Stimulated activated memory B cell treated with anti-CD40 and anti-IgM and Interleukin-4, amounts not matched to agents 10 μg/mL and 1 μg/mL and 100 μg/mL, for 72 hours (primary cell): ENCODE measurements at regions not wholly inside any gene's neighbourhood (a gene's known extent, or its start where the extent isn't known, plus 50 kb on each side); places are given as distances from the start of the nearest gene placed in this dataset.

Experiments used
- ATAC-seq: fragments of 150-1000 bp; cut with Tn5 transposase; 2 replicates; pipeline ENCODE4 v1.10.0; 2021
- H3K27ac Mint-ChIP-seq: one replicate; pipeline ENCODE4 v1.8.0; 2022; ENCODE audit warnings: mild to moderate bottlenecking, mixed read lengths
- H3K27me3 Mint-ChIP-seq: one replicate; pipeline ENCODE4 v1.8.0; 2022; ENCODE audit warnings: mixed read lengths
- H3K36me3 Mint-ChIP-seq: one replicate; pipeline ENCODE4 v1.8.0; 2022; ENCODE audit warnings: mixed read lengths
- H3K4me1 Mint-ChIP-seq: one replicate; pipeline ENCODE4 v1.8.0; 2022; ENCODE audit warnings: mixed read lengths
- H3K4me3 Mint-ChIP-seq: one replicate; pipeline ENCODE4 v1.8.0; 2022; ENCODE audit warnings: mild to moderate bottlenecking, moderate library complexity, mixed read lengths
- H3K9me3 Mint-ChIP-seq: one replicate; pipeline ENCODE4 v1.8.0; 2022; ENCODE audit warnings: mixed read lengths

DNA sequence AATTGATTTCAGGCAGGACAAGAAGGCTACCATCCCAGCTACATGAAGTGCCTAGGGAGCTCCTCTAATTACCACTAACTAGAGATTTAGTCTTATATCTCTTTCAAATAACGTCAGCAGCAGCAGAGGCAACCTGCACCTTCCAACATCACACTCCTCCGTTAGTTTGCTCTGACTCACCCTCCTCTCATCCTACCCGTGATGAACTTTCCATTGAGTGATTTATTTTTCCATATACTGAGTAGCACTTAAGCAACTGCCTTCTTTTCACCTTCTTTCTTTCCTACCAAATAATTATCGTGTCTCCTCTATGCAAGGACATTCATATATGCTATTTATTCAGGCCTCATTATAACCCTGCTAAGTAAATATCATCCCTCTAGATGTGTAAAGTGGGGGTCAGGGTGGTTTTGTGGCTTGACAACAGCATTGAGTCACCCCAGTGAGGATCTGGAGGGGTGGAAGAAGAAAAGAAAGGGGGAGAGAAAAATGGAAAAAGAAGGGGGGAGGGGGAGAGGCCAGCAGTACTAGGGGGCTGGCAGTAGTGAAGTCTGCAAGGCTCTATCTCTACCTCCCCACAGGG is 64.6 kb upstream of the CAST start:
- H3K36me3 Mint-ChIP-seq = no peaks in the 10 kb centered on the region
- H3K4me3 Mint-ChIP-seq = no peak overlapping the region
- ATAC-seq = no peak
- no peaks in the 10 kb centered on the region for H3K9me3 Mint-ChIP-seq
- H3K4me1 Mint-ChIP-seq = no peaks in the 10 kb centered on the region
- peaks cover 32% of the 10 kb centered on the region for H3K27me3 Mint-ChIP-seq
- no peak overlapping the region for H3K27ac Mint-ChIP-seq

DNA sequence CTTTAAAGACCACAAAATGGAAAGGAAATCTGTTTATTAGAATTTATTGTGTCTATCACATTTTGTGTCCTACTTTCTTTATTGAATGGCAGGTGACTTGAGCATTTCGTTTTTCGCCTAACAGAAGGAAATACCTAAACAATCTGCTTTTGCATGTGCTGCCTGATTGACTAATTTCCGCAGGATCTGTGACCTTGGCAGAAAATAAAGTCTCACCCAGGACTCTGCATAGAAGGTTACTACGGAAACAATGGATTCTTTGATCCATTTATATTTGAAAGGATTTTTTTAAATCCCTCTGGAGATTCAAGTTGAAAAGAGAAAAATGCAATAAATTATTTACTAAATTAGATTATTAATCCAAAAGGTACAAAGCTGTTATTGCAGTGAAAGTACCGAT is 61.0 kb upstream of the CAST start:
- Mint-ChIP-seq H3K4me1 (no peaks in the 10 kb centered on the region), H3K27ac (no peak overlapping the region), H3K27me3 (peaks cover 9% of the 10 kb centered on the region), H3K4me3 (no peak overlapping the region), H3K36me3 (no peaks in the 10 kb centered on the region), H3K9me3 (no peaks in the 10 kb centered on the region)
- ATAC-seq = no peak

DNA sequence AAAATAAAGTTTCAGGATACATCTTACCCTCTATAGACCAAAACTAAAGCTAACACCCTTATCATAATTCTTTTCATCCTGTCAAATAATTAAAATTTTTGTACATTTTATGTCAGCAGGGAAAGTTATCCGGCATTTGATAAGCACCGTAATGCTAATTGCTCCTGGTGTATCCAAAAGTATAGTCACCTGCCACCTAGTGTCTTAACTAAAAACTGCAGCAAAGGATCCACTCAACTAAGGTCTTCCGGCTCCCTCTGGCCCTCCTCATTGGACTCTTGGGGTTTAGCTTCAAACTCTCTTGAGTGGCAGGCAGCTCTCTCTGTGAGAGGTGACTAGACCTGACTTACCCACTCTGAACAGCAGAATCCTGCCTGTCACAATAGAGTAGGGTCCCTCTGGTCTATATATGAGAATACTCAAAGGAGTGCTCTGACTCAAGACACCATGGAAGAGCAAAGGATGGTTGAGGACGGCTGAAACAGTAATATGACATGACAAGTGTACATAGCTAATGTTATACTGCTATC is 60.4 kb upstream of the CAST start:
- H3K36me3 Mint-ChIP-seq = no peaks in the 10 kb centered on the region
- no peaks in the 10 kb centered on the region for H3K9me3 Mint-ChIP-seq
- no peak overlapping the region for H3K4me3 Mint-ChIP-seq
- H3K27ac Mint-ChIP-seq = no peak overlapping the region
- H3K27me3 Mint-ChIP-seq = peaks cover 9% of the 10 kb centered on the region
- H3K4me1 Mint-ChIP-seq = no peaks in the 10 kb centered on the region
- peak; percentile 57 for ATAC-seq

DNA sequence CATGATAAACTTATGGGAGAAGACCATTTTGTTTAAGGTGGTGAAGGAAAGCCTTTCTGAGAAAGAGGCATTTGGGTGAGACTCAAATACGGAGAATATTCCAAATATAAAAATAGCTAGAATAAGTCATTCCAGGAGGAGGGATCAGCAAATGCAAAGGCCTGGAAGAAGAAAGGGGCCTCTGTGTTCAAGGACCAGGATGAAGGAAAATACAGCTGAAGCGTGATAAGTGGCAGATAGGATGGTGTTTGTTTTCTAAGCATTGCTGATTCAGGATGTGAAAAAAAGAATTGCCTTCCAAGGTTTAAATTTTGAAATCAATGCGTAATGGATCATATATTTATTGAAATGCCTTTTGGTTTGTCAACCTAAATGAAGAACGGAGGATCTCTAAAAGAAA is 59.4 kb upstream of the CAST start:
- H3K27ac Mint-ChIP-seq = no peak overlapping the region
- peaks cover 9% of the 10 kb centered on the region for H3K27me3 Mint-ChIP-seq
- H3K36me3 Mint-ChIP-seq = no peaks in the 10 kb centered on the region
- no peak for ATAC-seq
- no peak overlapping the region for H3K4me3 Mint-ChIP-seq
- no peaks in the 10 kb centered on the region for H3K4me1 Mint-ChIP-seq
- H3K9me3 Mint-ChIP-seq = no peaks in the 10 kb centered on the region

DNA sequence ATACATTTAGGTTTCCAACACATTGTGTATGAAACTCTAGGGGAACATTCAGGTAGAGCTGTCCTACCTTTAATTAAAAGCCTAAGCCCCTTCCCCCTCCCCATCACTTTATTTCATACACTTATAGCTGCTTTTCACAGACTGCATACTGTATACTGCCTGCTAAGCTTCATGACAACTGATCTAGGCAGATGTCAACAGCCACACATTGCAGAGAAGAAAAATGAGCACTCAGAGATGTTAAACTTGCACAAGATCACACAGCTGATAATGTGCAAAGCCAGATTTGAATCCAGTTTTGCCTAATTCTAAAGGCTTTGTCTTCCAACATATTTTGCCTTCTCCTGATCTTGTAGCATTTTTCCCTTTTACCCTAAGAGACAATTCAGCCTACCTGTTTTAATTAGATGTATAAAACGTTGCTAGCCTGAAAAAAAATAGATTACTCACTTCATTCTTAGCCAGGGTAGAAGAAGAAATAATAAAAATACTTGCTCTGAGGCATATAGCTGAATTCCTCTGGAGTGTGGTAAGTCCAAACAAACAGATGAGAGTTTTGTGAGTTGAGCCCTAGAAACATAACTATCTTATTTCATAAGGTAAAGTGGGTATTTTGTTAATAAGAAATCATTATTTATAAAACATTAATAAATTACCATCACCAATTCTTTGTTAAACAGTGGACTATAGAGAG is 56.9 kb upstream of the CAST start:
- H3K27ac Mint-ChIP-seq = no peak overlapping the region
- no peaks in the 10 kb centered on the region for H3K4me1 Mint-ChIP-seq
- peaks cover 9% of the 10 kb centered on the region for H3K27me3 Mint-ChIP-seq
- H3K9me3 Mint-ChIP-seq = no peaks in the 10 kb centered on the region
- ATAC-seq = no peak
- H3K4me3 Mint-ChIP-seq = no peak overlapping the region
- H3K36me3 Mint-ChIP-seq = no peaks in the 10 kb centered on the region

DNA sequence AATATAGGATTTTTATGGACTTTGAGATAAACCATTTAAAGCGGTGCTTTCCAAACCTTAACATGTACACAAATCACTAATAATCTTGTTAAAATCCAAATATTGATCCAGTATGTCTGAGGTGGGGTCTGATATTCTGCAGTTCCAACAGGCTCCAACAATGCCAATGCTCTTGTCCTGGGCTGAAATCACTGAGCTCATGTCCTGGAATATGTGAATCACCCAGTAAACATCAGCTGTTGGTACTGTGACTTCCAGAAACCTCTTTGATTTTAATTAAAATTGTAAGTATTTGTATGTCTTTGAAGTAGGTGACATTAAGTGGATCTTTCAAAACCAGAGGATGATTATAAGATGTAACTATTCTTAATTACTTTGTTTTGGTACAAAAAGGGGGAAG is 52.8 kb upstream of the CAST start:
- Mint-ChIP-seq H3K27me3 (no peaks in the 10 kb centered on the region), H3K4me1 (peaks cover 4% of the 10 kb centered on the region), H3K27ac (no peak overlapping the region), H3K36me3 (no peaks in the 10 kb centered on the region), H3K4me3 (no peak overlapping the region), H3K9me3 (no peaks in the 10 kb centered on the region)
- ATAC-seq = no peak

DNA sequence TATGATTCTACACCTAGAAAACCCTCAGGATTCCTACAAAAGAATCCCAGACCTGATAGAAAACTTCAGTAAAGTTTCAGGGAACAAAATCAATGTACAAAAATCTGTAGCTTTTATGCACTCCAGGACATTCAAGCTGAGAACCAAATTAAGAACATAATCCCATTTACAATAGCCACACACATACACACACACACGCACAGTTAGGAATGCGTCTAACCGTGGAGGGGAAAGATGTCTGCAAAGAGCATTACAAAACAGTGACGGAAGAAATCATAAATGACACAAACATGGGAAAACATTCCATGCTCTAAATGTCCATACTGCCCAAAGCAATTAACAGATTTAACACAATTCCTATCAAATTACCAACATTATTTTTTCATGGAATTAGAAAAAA is 51.4 kb upstream of the CAST start:
- H3K27ac Mint-ChIP-seq = no peak overlapping the region
- H3K4me1 Mint-ChIP-seq = peaks cover 4% of the 10 kb centered on the region
- no peak for ATAC-seq
- H3K9me3 Mint-ChIP-seq = no peaks in the 10 kb centered on the region
- no peak overlapping the region for H3K4me3 Mint-ChIP-seq
- H3K27me3 Mint-ChIP-seq = no peaks in the 10 kb centered on the region
- no peaks in the 10 kb centered on the region for H3K36me3 Mint-ChIP-seq

DNA sequence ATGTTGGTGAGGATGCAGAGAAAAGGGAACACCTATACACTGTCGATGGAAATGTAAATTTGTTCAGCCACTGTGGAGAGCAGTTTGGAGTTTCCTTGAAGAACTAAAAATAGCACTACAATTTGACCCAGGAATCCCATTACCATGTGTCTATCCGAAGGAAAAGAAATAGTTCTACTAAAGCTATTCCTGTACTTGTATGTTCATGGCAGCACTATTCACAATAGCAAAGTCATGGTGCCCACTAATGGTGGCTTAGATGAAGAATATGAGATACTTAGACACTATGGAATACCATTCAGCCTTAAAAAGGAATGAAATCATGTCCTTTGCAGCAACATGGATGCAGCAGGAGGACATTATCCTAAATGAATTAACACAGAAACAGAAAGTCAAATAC is 50.2 kb upstream of the CAST start:
- Mint-ChIP-seq H3K27ac (no peak overlapping the region), H3K9me3 (no peaks in the 10 kb centered on the region), H3K36me3 (no peaks in the 10 kb centered on the region), H3K4me3 (no peak overlapping the region), H3K4me1 (peaks cover 4% of the 10 kb centered on the region), H3K27me3 (no peaks in the 10 kb centered on the region)
- ATAC-seq = no peak
